ENCODE measurements at regions not wholly inside any gene's neighbourhood (a gene's known extent, or its start where the extent isn't known, plus 50 kb on each side); places are given as distances from the start of the nearest gene placed in this dataset.

DNA sequence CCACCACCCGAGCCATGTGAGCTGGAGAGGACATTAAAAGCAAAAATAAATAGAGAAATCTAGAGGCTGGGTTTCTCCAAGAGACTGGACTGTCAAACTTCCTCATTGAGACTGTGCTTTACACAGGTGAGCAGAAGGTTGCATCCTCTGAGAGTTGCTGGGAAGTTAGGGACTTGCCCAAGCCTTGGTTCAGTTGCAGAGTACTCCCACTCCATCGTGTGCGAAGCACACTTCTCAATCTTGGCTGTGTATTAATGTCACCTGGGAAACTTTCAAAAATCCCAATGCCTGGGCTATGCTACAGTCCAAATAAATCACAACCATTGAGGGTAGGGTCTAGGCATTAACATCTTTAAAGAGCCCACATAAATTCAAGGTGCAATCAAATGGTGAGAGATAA, 89.2 kb downstream of the ZNF330 start:
- TF ChIP-seq, protein P1, sequence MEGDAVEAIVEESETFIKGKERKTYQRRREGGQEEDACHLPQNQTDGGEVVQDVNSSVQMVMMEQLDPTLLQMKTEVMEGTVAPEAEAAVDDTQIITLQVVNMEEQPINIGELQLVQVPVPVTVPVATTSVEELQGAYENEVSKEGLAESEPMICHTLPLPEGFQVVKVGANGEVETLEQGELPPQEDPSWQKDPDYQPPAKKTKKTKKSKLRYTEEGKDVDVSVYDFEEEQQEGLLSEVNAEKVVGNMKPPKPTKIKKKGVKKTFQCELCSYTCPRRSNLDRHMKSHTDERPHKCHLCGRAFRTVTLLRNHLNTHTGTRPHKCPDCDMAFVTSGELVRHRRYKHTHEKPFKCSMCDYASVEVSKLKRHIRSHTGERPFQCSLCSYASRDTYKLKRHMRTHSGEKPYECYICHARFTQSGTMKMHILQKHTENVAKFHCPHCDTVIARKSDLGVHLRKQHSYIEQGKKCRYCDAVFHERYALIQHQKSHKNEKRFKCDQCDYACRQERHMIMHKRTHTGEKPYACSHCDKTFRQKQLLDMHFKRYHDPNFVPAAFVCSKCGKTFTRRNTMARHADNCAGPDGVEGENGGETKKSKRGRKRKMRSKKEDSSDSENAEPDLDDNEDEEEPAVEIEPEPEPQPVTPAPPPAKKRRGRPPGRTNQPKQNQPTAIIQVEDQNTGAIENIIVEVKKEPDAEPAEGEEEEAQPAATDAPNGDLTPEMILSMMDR (conservative IDR thresholded peaks at IDR 0.05; ENCODE audit: low read depth, low read length) = no peak
- no peak overlapping the region for H3K4me3 ChIP-seq (ENCODE audit: low read length)
- DNase-seq (ENCODE audit: low read depth) = no peak

DNA sequence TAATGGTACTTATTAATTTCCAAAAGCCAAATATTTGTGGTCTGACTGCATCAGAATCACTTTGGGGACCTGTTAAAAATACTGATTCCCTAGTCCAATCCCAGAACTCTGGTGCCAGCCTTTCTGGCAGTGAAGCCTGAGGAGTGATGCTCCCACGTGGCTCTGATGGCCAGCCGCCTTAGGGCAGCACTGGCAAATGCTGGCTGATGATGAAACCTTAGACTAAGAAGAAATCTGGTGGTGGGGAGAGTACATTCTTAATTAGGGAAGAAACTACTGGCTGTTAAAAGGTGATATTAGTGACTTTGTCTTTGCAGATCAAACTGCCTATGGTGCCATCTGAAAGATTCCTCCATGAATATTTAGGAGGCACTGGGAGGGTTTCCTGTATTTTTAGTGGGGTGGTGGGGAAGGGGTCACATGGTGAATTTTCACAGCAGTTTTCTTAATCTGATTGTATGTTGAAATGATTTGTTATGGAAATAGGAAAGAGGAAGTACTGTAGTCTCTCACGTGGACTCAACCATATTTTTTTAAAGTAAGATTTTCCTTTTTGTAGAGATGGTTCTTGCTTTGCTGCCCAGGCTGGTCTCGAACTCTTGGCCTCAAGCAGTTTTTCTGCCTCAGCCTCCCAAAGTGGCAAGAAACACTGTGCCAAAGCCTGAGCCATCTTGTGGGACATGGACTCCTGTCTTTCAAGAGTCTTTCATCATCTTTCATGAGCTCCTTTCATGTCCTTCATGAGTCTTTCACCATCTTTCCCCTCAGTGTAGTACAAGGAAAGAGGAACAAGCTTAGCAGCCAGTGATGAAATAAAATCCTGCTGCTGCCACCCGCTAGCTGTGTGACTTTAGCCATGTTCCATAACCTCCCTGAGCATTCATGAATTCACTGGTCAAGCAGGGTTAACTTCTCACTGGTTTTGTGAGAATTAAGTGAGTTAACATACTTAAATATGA, 90.8 kb downstream of the ZNF330 start:
- DNase-seq (ENCODE audit: low read depth) = no peak
- H3K4me3 ChIP-seq (ENCODE audit: low read length) = no peak overlapping the region
- TF ChIP-seq, protein P1 (conservative IDR thresholded peaks at IDR 0.05; ENCODE audit: low read depth, low read length) = no peak

DNA sequence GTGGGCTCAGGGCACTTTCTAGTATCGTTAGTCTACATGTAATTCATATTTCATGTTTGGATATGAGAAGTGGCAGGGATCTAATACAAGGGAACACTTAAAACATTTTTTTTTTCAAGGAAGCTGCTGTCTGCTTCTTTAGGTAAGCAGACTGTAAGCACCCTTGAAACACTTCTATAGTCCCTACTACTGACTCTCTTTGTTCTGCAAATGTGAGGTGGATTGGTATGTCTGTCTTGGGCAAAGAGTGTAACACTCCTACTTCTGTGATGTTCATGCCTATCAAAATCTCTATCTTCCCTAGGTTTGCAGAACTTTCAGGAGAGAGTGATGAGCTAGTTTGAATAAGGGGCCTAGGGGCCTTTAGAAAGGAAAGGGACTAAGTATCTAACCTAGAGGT, 93.9 kb downstream of the ZNF330 start:
- no peak overlapping the region for H3K4me3 ChIP-seq (ENCODE audit: low read length)
- no peak for DNase-seq (ENCODE audit: low read depth)
- TF ChIP-seq, protein P1 (conservative IDR thresholded peaks at IDR 0.05; ENCODE audit: low read depth, low read length) = no peak

DNA sequence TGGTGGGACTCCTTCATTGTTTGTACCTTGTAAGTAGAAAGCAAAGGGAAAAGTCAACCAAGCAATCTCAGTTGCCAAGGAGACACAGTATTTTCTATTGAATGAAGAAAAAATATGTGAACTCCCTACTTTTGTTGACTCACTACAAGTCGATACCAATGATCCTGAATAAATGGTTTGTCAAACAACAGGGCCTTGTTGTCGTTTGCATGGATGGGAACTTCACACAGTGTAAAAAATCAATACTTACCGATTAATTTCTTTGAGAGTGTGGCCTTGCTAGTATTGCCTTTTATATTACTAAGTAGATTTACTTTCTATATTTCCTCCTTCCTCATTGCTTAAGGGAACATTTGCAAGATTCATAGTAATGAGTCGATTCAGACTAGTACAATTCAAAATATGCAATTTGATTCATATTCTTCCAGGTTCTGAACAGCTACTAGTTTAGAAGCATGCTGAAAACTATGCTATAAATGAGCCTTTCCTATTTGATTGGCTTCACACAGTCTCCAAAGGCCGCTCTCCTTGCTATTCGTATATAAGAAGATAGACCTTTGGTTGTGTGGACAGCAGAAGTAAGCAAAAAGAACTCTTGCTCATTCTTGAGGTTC, 108.0 kb downstream of the ZNF330 start:
- H3K4me3 ChIP-seq (ENCODE audit: low read length) = no peak overlapping the region
- TF ChIP-seq, protein P1 (conservative IDR thresholded peaks at IDR 0.05; ENCODE audit: low read depth, low read length) = no peak
- no peak for DNase-seq (ENCODE audit: low read depth)

DNA sequence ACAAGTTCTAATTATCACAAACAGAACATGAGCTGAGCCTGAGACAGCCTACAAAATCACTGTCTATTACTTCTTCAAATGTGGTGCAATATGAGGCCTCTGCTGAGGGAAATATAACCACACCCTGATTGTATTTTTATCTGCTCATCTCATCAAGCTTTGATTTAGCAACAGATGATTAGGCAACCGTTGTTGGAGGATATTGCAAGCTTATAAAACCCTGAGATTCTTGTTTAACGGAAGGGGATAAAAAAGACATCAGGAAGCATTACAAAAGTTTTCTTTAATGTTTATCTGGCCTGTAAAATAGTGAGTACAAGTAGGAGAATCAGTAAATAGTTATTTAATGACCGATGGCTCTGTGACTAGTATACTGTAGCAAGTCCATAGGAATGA, 108.5 kb downstream of the ZNF330 start:
- TF ChIP-seq, protein P1 (conservative IDR thresholded peaks at IDR 0.05; ENCODE audit: low read depth, low read length) = no peak
- DNase-seq (ENCODE audit: low read depth) = no peak
- H3K4me3 ChIP-seq (ENCODE audit: low read length) = no peak overlapping the region

DNA sequence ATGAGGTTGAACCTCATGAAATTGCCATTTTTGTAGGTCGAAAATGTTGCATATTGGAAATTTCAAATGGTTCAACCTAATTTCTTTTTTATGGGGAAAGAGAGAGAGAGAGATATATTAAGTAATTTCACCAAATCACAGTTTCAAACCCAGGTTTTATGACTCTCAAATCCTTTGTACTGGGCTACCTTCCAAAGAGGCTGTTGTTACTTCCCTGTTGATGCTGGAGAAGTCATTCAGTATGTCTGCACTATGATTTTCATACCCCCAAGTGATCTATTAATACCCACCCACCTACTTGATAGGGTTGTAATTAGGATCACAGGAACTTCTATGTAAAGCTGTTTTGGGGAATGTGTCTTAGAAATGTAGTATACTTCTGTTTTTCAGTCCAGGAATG, 109.9 kb downstream of the ZNF330 start:
- no peak overlapping the region for H3K4me3 ChIP-seq (ENCODE audit: low read length)
- no peak for DNase-seq (ENCODE audit: low read depth)
- TF ChIP-seq, protein P1 (conservative IDR thresholded peaks at IDR 0.05; ENCODE audit: low read depth, low read length) = no peak
